Liver (tissue), 8 donors: ENCODE measurements at regions not wholly inside any gene's neighbourhood (a gene's known extent, or its start where the extent isn't known, plus 50 kb on each side); places are given as distances from the start of the nearest gene placed in this dataset.

ENCODE experiments used
- DNase-seq: peaks from one replicate; pipeline ENCODE4 v3.0.0-alpha.2; 2017; ENCODE audit warnings: low spot score
- H3K27ac ChIP-seq, 2 donors: one replicate each; pipeline ENCODE4 v1.7.0; 2013; ENCODE audit warnings: inconsistent platforms in 2 of 2, low read length in 2 of 2, control low read depth in 1 of 2, low read depth in 1 of 2, mild to moderate bottlenecking in 1 of 2
- H3K27me3 ChIP-seq, 4 donors: one replicate each; pipeline versions ENCODE4 v1.6.1 to v1.7.0; 2013; ENCODE audit warnings: low read length in 3 of 4, inconsistent platforms in 1 of 4, mild to moderate bottlenecking in 1 of 4, moderate library complexity in 1 of 4; ENCODE audit not compliant: control insufficient read depth in 4 of 4, insufficient read depth in 4 of 4
- H3K36me3 ChIP-seq, 4 donors: one replicate each; pipeline versions ENCODE4 v1.6.1 to v1.7.0; 2013; ENCODE audit warnings: low read length in 3 of 4, mild to moderate bottlenecking in 3 of 4, low read depth in 1 of 4, moderate library complexity in 1 of 4; ENCODE audit not compliant: control insufficient read depth in 4 of 4, insufficient read depth in 3 of 4
- H3K4me1 ChIP-seq, 4 donors: one replicate each; pipeline versions ENCODE4 v1.6.1 to v1.7.0; 2013; ENCODE audit warnings: low read length in 3 of 4, mild to moderate bottlenecking in 3 of 4, moderate library complexity in 1 of 4; ENCODE audit not compliant: control insufficient read depth in 4 of 4, insufficient read depth in 4 of 4
- H3K4me3 ChIP-seq, 3 donors: one replicate each; pipeline versions ENCODE4 v1.6.1 to v1.7.0; 2013; ENCODE audit warnings: low read length in 3 of 3, control low read depth in 1 of 3, low read depth in 1 of 3, mild to moderate bottlenecking in 1 of 3
- H3K9ac ChIP-seq, 2 donors: one replicate each; pipeline ENCODE4 v1.7.0; 2013; ENCODE audit warnings: low read length in 2 of 2, mild to moderate bottlenecking in 2 of 2, moderate library complexity in 2 of 2, control low read depth in 1 of 2, low read depth in 1 of 2
- H3K9me3 ChIP-seq, 4 donors: one replicate each; pipeline versions ENCODE4 v1.6.1 to v1.7.0; 2013; ENCODE audit warnings: low read length in 3 of 4; ENCODE audit not compliant: control insufficient read depth in 4 of 4
- CTCF ChIP-seq: fragments of 150-350 bp; IDR thresholded peaks from 2 replicates; pipeline ENCODE4 v1.5.1; 2017; ENCODE audit warnings: improper control_type of control experiment, low read depth, low read length; ENCODE audit not compliant: missing input control
- EGR1 ChIP-seq, 2 donors: IDR thresholded peaks; 2 replicates each; pipeline ENCODE4 v1.6.1; 2016 to 2018; ENCODE audit warnings: antibody characterized with exemption in 2 of 2, low read depth in 2 of 2
- FOXA1 ChIP-seq: IDR thresholded peaks from 2 replicates; pipeline ENCODE4 v1.6.1; 2016; ENCODE audit warnings: antibody characterized with exemption
- FOXA2 ChIP-seq: IDR thresholded peaks from 2 replicates; pipeline ENCODE4 v1.6.1; 2016; ENCODE audit warnings: antibody characterized with exemption
- GABPA ChIP-seq, 2 donors: IDR thresholded peaks in 1 of 2; conservative IDR thresholded peaks in 1 of 2; 2 replicates each; pipeline ENCODE4 v1.6.1; 2016; ENCODE audit warnings: antibody characterized with exemption in 2 of 2, mild to moderate bottlenecking in 1 of 2, moderate library complexity in 1 of 2
- HNF4A ChIP-seq, 2 donors: conservative IDR thresholded peaks; 2 replicates each; pipeline ENCODE4 v1.6.1; 2016; ENCODE audit warnings: antibody characterized with exemption in 2 of 2, mild to moderate bottlenecking in 2 of 2
- HNF4G ChIP-seq: IDR thresholded peaks from 2 replicates; pipeline ENCODE4 v1.6.1; 2016; ENCODE audit warnings: antibody characterized with exemption
- JUND ChIP-seq, 2 donors: IDR thresholded peaks; 2 replicates each; pipeline ENCODE4 v1.6.1; 2016; ENCODE audit warnings: antibody characterized with exemption in 2 of 2
- MAX ChIP-seq: IDR thresholded peaks from 2 replicates; pipeline ENCODE4 v1.6.1; 2016; ENCODE audit warnings: antibody characterized with exemption
- NR2F2 ChIP-seq: IDR thresholded peaks from 2 replicates; pipeline ENCODE4 v1.6.1; 2016; ENCODE audit warnings: antibody characterized with exemption
- RAD21 ChIP-seq, 2 donors: IDR thresholded peaks; 2 replicates each; pipeline ENCODE4 v1.6.1; 2016; ENCODE audit warnings: antibody characterized with exemption in 2 of 2, mild to moderate bottlenecking in 2 of 2
- REST ChIP-seq: IDR thresholded peaks from 2 replicates; pipeline ENCODE4 v1.6.1; 2016; ENCODE audit warnings: antibody characterized with exemption, mild to moderate bottlenecking
- RXRA ChIP-seq, 2 donors: IDR thresholded peaks; 2 replicates each; pipeline ENCODE4 v1.6.1; 2017 to 2018; ENCODE audit warnings: antibody characterized with exemption in 2 of 2, mild to moderate bottlenecking in 1 of 2
- TAF1 ChIP-seq: conservative IDR thresholded peaks from 2 replicates; pipeline ENCODE4 v1.6.1; 2016; ENCODE audit warnings: antibody characterized with exemption, mild to moderate bottlenecking
- YY1 ChIP-seq: IDR thresholded peaks from 2 replicates; pipeline ENCODE4 v1.6.1; 2016; ENCODE audit warnings: antibody characterized with exemption, mild to moderate bottlenecking
- WGBS: extraction: QIAGEN DNeasy Blood & Tissue Kit; methylation state at CpG from one replicate; pipeline ENCODE4 v1.1.7; 2013; 5-methylcytosine and 5-hydroxymethylcytosine counted together
- TF ChIP-seq, protein P1 (sequence below): IDR thresholded peaks from 2 replicates; pipeline ENCODE4 v1.6.1; 2016; ENCODE audit warnings: antibody characterized with exemption
- TF ChIP-seq, protein P2 (sequence below): IDR thresholded peaks from 2 replicates; pipeline ENCODE4 v1.6.1; 2016; ENCODE audit warnings: antibody characterized with exemption
- donor health status: healthy.
- donor health status: healthy.
- donor health status: healthy.
- donor health status: healthy.
- donor health status: healthy.

- DNase-seq: no peak
- WGBS: 72% methylated on average over 1 of the region's 1 CpG
Observed at GRCh38 chr7:89809291-89809690, 345.0 kb upstream of the STEAP1 start.

More at GRCh38 chr7:89809291-89809690, 345.0 kb upstream of the STEAP1 start:
- Histone ChIP-seq H3K36me3 (no peaks in the 10 kb centered on the region), H3K4me1 (no peaks in the 10 kb centered on the region), H3K27me3 (no peaks in the 10 kb centered on the region), H3K4me3 (no peak overlapping the region), H3K9me3 (no peaks in the 10 kb centered on the region), H3K9ac (no peak overlapping the region), H3K27ac (no peak overlapping the region)
- TF ChIP-seq FOXA1: no peak
- TF ChIP-seq CTCF: no peak
- TF ChIP-seq REST: no peak
- no peak for TF ChIP-seq RXRA (IDR thresholded peaks at IDR 0.05)
- TF ChIP-seq, protein P1, sequence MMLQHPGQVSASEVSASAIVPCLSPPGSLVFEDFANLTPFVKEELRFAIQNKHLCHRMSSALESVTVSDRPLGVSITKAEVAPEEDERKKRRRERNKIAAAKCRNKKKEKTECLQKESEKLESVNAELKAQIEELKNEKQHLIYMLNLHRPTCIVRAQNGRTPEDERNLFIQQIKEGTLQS: no peak
- TF ChIP-seq MAX: no peak
- TF ChIP-seq RAD21 (IDR thresholded peaks at IDR 0.05): no peak
- TF ChIP-seq EGR1 (IDR thresholded peaks at IDR 0.05; ENCODE audit: low read depth in 2 of 2): no peak
- TF ChIP-seq GABPA (IDR thresholded peaks at IDR 0.05 in 1 of 2, conservative IDR thresholded peaks at IDR 0.05 in 1 of 2): no peak
- TF ChIP-seq TAF1: no peak
- no peak for TF ChIP-seq YY1
- TF ChIP-seq, protein P2, sequence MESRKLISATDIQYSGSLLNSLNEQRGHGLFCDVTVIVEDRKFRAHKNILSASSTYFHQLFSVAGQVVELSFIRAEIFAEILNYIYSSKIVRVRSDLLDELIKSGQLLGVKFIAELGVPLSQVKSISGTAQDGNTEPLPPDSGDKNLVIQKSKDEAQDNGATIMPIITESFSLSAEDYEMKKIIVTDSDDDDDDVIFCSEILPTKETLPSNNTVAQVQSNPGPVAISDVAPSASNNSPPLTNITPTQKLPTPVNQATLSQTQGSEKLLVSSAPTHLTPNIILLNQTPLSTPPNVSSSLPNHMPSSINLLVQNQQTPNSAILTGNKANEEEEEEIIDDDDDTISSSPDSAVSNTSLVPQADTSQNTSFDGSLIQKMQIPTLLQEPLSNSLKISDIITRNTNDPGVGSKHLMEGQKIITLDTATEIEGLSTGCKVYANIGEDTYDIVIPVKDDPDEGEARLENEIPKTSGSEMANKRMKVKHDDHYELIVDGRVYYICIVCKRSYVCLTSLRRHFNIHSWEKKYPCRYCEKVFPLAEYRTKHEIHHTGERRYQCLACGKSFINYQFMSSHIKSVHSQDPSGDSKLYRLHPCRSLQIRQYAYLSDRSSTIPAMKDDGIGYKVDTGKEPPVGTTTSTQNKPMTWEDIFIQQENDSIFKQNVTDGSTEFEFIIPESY: no peak
- no peak for TF ChIP-seq NR2F2
- no peak for TF ChIP-seq HNF4A (conservative IDR thresholded peaks at IDR 0.05)
- no peak for TF ChIP-seq FOXA2
- TF ChIP-seq HNF4G: no peak
- no peak for TF ChIP-seq JUND (IDR thresholded peaks at IDR 0.05)
